Fibroblast of lung (primary cell): ENCODE measurements at regions not wholly inside any gene's neighbourhood (a gene's known extent, or its start where the extent isn't known, plus 50 kb on each side); places are given as distances from the start of the nearest gene placed in this dataset.
A peak's percentile ranks its signal among the peaks of the same experiment; 100 is the strongest.

Experiments used
- DNase-seq, 2 donors: peaks; one replicate each; pipeline versions ENCODE4 v3.0.0 to v3.0.0-alpha.2; 2010; ENCODE audit warnings: low read depth in 2 of 2
- H2AFZ ChIP-seq: 2 replicates; pipeline ENCODE4 v1.5.1; 2012; ENCODE audit warnings: low read length, control low read depth, inconsistent platforms
- H3K27ac ChIP-seq: 2 replicates; pipeline ENCODE4 v1.5.1; 2011; ENCODE audit warnings: low read length, control low read depth; ENCODE audit not compliant: insufficient read depth
- H3K27me3 ChIP-seq: 2 replicates; pipeline ENCODE4 v1.5.1; 2011; ENCODE audit warnings: mild to moderate bottlenecking, low read length; ENCODE audit not compliant: control insufficient read depth, insufficient read depth
- H3K36me3 ChIP-seq: 2 replicates; pipeline ENCODE4 v1.5.1; 2011; ENCODE audit warnings: low read length; ENCODE audit not compliant: control insufficient read depth, insufficient read depth
- H3K4me1 ChIP-seq: 2 replicates; pipeline ENCODE4 v1.5.1; 2011; ENCODE audit warnings: low read length; ENCODE audit not compliant: control insufficient read depth, insufficient read depth; ENCODE audit errors: extremely low read depth
- H3K4me2 ChIP-seq: 2 replicates; pipeline ENCODE4 v1.5.1; 2011; ENCODE audit warnings: low read length, control low read depth; ENCODE audit not compliant: insufficient read depth; ENCODE audit errors: extremely low read depth
- H3K4me3 ChIP-seq, 4 experiments: fragments of 200-600 bp in 1 of 4; sonication (generic) in 1 of 4; replicated peaks in 1 of 4; 2 replicates each; pipeline ENCODE4 v1.5.1; 2011 to 2016; ENCODE audit warnings: low read length in 4 of 4, low read depth in 3 of 4, mild to moderate bottlenecking in 3 of 4, control low read depth in 2 of 4, inconsistent platforms in 1 of 4, mixed read lengths in 1 of 4; ENCODE audit not compliant: insufficient read depth in 1 of 4; ENCODE audit errors: control extremely low read depth in 1 of 4
- H3K79me2 ChIP-seq: 2 replicates; pipeline ENCODE4 v1.5.1; 2012; ENCODE audit warnings: mild to moderate bottlenecking, low read length, inconsistent platforms; ENCODE audit not compliant: control insufficient read depth, insufficient read depth
- H3K9ac ChIP-seq: 2 replicates; pipeline ENCODE4 v1.5.1; 2011; ENCODE audit warnings: mild to moderate bottlenecking, low read length, control low read depth; ENCODE audit not compliant: insufficient read depth
- H3K9me3 ChIP-seq: 2 replicates; pipeline ENCODE4 v1.5.1; 2012; ENCODE audit warnings: low read depth, low read length; ENCODE audit not compliant: control insufficient read depth, insufficient read depth
- H4K20me1 ChIP-seq: 2 replicates; pipeline ENCODE4 v1.5.1; 2011; ENCODE audit warnings: low read length; ENCODE audit not compliant: control insufficient read depth, insufficient read depth; ENCODE audit errors: extremely low read depth
- EZH2 ChIP-seq: IDR thresholded peaks from 2 replicates; pipeline ENCODE4 v1.5.1; 2012; ENCODE audit warnings: low read length, control low read depth, mild to moderate bottlenecking; ENCODE audit errors: missing control alignments
- TF ChIP-seq, protein P1 (sequence below), 2 donors: IDR thresholded peaks in 1 of 2; conservative IDR thresholded peaks in 1 of 2; 1 replicate in 1 of 2; 2 replicates in 1 of 2; pipeline ENCODE4 v1.5.1; 2011 to 2012; ENCODE audit warnings: low read length in 2 of 2, control low read depth in 1 of 2, inconsistent platforms in 1 of 2, low read depth in 1 of 2, mild to moderate bottlenecking in 1 of 2

- Histone ChIP-seq H3K27ac (no peak overlapping the region), H3K4me1 (no peaks in the 10 kb centered on the region), H3K4me3 (no peak overlapping the region), H3K79me2 (no peaks in the 10 kb centered on the region), H3K4me2 (no peak overlapping the region), H4K20me1 (no peaks in the 10 kb centered on the region), H3K9ac (no peak overlapping the region), H3K27me3 (no peaks in the 10 kb centered on the region), H3K9me3 (no peaks in the 10 kb centered on the region), H2AFZ (no peak overlapping the region), H3K36me3 (no peaks in the 10 kb centered on the region)
- TF ChIP-seq EZH2, result no peak
- TF ChIP-seq, protein P1, sequence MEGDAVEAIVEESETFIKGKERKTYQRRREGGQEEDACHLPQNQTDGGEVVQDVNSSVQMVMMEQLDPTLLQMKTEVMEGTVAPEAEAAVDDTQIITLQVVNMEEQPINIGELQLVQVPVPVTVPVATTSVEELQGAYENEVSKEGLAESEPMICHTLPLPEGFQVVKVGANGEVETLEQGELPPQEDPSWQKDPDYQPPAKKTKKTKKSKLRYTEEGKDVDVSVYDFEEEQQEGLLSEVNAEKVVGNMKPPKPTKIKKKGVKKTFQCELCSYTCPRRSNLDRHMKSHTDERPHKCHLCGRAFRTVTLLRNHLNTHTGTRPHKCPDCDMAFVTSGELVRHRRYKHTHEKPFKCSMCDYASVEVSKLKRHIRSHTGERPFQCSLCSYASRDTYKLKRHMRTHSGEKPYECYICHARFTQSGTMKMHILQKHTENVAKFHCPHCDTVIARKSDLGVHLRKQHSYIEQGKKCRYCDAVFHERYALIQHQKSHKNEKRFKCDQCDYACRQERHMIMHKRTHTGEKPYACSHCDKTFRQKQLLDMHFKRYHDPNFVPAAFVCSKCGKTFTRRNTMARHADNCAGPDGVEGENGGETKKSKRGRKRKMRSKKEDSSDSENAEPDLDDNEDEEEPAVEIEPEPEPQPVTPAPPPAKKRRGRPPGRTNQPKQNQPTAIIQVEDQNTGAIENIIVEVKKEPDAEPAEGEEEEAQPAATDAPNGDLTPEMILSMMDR (conservative IDR thresholded peaks at IDR 0.05 in 1 of 2, IDR thresholded peaks at IDR 0.05 in 1 of 2; ENCODE audit: low read depth in 1 of 2, low read length in 2 of 2), result no peak
- DNase-seq, result no peak
These were observed 155.1 kb upstream of the FAM13C start for GRCh38 chr10:59517341-59517899.

DNA sequence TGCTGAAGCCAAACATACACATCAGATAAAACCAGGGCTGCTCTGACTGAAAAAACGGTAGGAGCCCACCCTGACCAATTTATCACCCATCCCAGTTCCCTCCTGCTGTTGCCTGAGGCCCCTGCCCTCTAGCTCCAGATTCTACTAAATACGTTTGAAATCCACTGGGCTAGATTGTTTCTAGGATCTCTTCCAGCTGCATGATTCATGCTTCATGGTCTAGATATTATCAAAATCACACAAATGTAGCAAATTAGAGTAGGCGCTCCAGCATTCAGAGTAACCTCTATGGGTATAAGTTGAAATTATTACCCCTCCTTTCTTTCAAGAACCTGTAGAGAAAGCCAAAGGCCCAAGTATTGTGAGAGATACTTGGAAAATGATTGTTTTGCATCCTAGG is 151.2 kb upstream of the FAM13C start:
- Histone ChIP-seq H3K4me3 (no peak overlapping the region), H3K27me3 (no peaks in the 10 kb centered on the region), H2AFZ (no peak overlapping the region), H3K9ac (no peak overlapping the region), H4K20me1 (no peaks in the 10 kb centered on the region), H3K4me1 (no peaks in the 10 kb centered on the region), H3K9me3 (no peaks in the 10 kb centered on the region), H3K36me3 (no peaks in the 10 kb centered on the region), H3K79me2 (no peaks in the 10 kb centered on the region), H3K27ac (no peak overlapping the region), H3K4me2 (no peak overlapping the region)
- TF ChIP-seq, protein P1 (conservative IDR thresholded peaks at IDR 0.05 in 1 of 2, IDR thresholded peaks at IDR 0.05 in 1 of 2; ENCODE audit: low read depth in 1 of 2, low read length in 2 of 2), result no peak
- TF ChIP-seq EZH2, result no peak
- peak; percentile 55 to 78 for DNase-seq

DNA sequence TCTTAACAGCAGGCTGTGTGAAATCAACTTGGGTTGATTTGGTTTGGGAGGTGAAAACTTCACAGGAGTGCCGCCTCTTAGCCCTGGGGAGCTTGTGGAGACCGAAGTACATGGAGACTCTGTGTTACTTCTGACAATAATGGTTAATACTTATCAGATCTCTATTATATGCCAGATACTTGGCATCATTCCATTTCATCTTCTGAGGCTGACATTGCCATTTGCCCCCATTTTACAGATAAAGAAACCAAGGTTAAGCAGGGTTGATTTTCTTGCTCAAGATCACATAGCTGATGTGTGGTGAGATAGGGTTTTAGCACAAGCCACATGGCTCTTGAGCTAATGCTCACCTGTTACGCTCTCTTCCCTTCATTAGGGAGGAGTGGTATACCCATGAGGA is 150.6 kb upstream of the FAM13C start:
- Histone ChIP-seq H3K9me3 (no peaks in the 10 kb centered on the region), H3K79me2 (no peaks in the 10 kb centered on the region), H3K4me3 (no peak overlapping the region), H4K20me1 (no peaks in the 10 kb centered on the region), H3K9ac (no peak overlapping the region), H3K4me1 (no peaks in the 10 kb centered on the region), H3K36me3 (no peaks in the 10 kb centered on the region), H3K4me2 (no peak overlapping the region), H2AFZ (no peak overlapping the region), H3K27ac (no peak overlapping the region), H3K27me3 (no peaks in the 10 kb centered on the region)
- no peak for TF ChIP-seq EZH2
- TF ChIP-seq, protein P1 (conservative IDR thresholded peaks at IDR 0.05 in 1 of 2, IDR thresholded peaks at IDR 0.05 in 1 of 2; ENCODE audit: low read depth in 1 of 2, low read length in 2 of 2), result no peak
- DNase-seq, result no peak
